ENCODE measurements at regions not wholly inside any gene's neighbourhood (a gene's known extent, or its start where the extent isn't known, plus 50 kb on each side); places are given as distances from the start of the nearest gene placed in this dataset.

DNA sequence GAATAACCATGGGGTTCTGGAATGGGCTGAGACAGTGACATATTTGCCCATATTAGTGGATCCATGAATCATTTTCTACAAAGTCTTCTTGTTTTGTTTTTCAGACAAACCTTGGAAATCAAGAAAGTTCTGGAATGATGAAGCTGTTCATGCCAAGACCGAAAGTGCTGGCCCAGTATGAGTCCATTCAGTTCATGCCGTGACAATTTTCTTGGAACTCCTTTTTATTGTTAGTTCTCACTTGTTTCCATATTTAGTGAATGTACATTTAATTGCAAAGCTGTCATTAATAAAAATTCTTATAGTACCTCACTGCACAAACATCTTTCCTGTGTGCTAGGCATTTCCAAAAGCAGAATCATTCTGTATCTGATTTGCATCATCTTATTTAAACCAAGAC, 100.6 kb upstream of the KCNJ15 start:
- ChIA-PET CTCF (interaction anchor here (0.9 kb wide), 1 partner anchor 199 kb away, joined by 3 read pairs; no protein-coding TSS in a partner anchor), POLR2A (ENCODE audit: unreplicated experiment) (no interaction called here)
- ATAC-seq (ENCODE audit: low read depth) = no peak
- H3K4me1 ChIP-seq (ENCODE audit: control insufficient read depth, insufficient read depth, low read length) = no peaks in the 10 kb centered on the region
- dilution Hi-C loops (cut with HindIII; ENCODE audit: low sequenced_read_pairs, unreplicated experiment) (no loop called here), intact Hi-C loops (cut with micrococcal nuclease) (no loop called here), in situ Hi-C loops (cut with MboI; ENCODE audit: low sequenced_read_pairs) (no loop called here)
- no peak overlapping the region for H3K14ac ChIP-seq (replicated peaks; ENCODE audit: low read depth, low read length)
- H3K4me2 ChIP-seq (ENCODE audit: low read depth, low read length) = no peak overlapping the region
- no peak overlapping the region for H4K5ac ChIP-seq (ENCODE audit: low read depth, low read length)
- no peak for DNase-seq
- peaks cover 18% of the 10 kb centered on the region for H3K27me3 ChIP-seq (ENCODE audit: control insufficient read depth, insufficient read depth, low read length)
- no peak overlapping the region for H3K27ac ChIP-seq (ENCODE audit: insufficient read depth, low read length)
- no peak overlapping the region for H3K4me3 ChIP-seq (ENCODE audit: insufficient read depth, low read depth, low read length)
- no TSS peak for BruUV-seq (replicated peaks)
- no peak overlapping the region for H2AK9ac ChIP-seq (replicated peaks; ENCODE audit: low read depth, low read length, poor library complexity)
- no peak overlapping the region for H2BK5ac ChIP-seq (ENCODE audit: low read depth, low read length, poor library complexity, severe bottlenecking)
- H2AK5ac ChIP-seq (ENCODE audit: low read depth, low read length) = no peak overlapping the region
- no peak overlapping the region for H3K9ac ChIP-seq (ENCODE audit: low read depth, low read length)
- TF ChIP-seq, protein P1, sequence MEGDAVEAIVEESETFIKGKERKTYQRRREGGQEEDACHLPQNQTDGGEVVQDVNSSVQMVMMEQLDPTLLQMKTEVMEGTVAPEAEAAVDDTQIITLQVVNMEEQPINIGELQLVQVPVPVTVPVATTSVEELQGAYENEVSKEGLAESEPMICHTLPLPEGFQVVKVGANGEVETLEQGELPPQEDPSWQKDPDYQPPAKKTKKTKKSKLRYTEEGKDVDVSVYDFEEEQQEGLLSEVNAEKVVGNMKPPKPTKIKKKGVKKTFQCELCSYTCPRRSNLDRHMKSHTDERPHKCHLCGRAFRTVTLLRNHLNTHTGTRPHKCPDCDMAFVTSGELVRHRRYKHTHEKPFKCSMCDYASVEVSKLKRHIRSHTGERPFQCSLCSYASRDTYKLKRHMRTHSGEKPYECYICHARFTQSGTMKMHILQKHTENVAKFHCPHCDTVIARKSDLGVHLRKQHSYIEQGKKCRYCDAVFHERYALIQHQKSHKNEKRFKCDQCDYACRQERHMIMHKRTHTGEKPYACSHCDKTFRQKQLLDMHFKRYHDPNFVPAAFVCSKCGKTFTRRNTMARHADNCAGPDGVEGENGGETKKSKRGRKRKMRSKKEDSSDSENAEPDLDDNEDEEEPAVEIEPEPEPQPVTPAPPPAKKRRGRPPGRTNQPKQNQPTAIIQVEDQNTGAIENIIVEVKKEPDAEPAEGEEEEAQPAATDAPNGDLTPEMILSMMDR (conservative IDR thresholded peaks at IDR 0.05; ENCODE audit: low read depth, low read length) = no peak
- TF ChIP-seq RAD21 (IDR thresholded peaks at IDR 0.05; ENCODE audit: low read length) = no peak
- TF ChIP-seq MXI1 (IDR thresholded peaks at IDR 0.05; ENCODE audit: borderline replicate concordance, low read depth, low read length) = no peak
- TF ChIP-seq MAFK (IDR thresholded peaks at IDR 0.05; ENCODE audit: low read depth, low read length) = no peak
- TF ChIP-seq, protein P2, sequence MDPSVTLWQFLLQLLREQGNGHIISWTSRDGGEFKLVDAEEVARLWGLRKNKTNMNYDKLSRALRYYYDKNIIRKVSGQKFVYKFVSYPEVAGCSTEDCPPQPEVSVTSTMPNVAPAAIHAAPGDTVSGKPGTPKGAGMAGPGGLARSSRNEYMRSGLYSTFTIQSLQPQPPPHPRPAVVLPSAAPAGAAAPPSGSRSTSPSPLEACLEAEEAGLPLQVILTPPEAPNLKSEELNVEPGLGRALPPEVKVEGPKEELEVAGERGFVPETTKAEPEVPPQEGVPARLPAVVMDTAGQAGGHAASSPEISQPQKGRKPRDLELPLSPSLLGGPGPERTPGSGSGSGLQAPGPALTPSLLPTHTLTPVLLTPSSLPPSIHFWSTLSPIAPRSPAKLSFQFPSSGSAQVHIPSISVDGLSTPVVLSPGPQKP (IDR thresholded peaks at IDR 0.05; ENCODE audit: borderline replicate concordance, low read depth, low read length) = no peak
- TF ChIP-seq RCOR1 (IDR thresholded peaks at IDR 0.05; ENCODE audit: insufficient replicate concordance, low read length) = no peak
- no peak for TF ChIP-seq SMC3 (IDR thresholded peaks at IDR 0.05; ENCODE audit: low read depth, low read length)
- TF ChIP-seq BHLHE40 (IDR thresholded peaks at IDR 0.05; ENCODE audit: low read depth, low read length) = no peak
- TF ChIP-seq, protein P3, sequence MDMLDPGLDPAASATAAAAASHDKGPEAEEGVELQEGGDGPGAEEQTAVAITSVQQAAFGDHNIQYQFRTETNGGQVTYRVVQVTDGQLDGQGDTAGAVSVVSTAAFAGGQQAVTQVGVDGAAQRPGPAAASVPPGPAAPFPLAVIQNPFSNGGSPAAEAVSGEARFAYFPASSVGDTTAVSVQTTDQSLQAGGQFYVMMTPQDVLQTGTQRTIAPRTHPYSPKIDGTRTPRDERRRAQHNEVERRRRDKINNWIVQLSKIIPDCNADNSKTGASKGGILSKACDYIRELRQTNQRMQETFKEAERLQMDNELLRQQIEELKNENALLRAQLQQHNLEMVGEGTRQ (IDR thresholded peaks at IDR 0.05; ENCODE audit: low read depth, low read length) = no peak
- no peak for TF ChIP-seq RFX5 (IDR thresholded peaks at IDR 0.05; ENCODE audit: low read depth, low read length)
- no peak for TF ChIP-seq NFE2L2 (IDR thresholded peaks at IDR 0.05; ENCODE audit: low read depth, low read length)
- no peak for TF ChIP-seq CEBPB (IDR thresholded peaks at IDR 0.05; ENCODE audit: low read depth, low read length)
- no peak for TF ChIP-seq CHD1 (IDR thresholded peaks at IDR 0.05; ENCODE audit: low read depth, low read length)
- TF ChIP-seq MAZ (IDR thresholded peaks at IDR 0.05; ENCODE audit: borderline replicate concordance, low read depth, low read length) = no peak
- no peak for TF ChIP-seq FOS (IDR thresholded peaks at IDR 0.05; ENCODE audit: low read depth, low read length)
- no peak for TF ChIP-seq POLR2A (IDR thresholded peaks at IDR 0.05; ENCODE audit: low read depth, low read length)
- no peak overlapping the region for H3K56ac ChIP-seq (ENCODE audit: extremely low read depth, insufficient read depth, low read length)
- no peaks in the 10 kb centered on the region for H3K9me1 ChIP-seq (ENCODE audit: insufficient read depth, low read length)
- WGBS, 2 experiments (ENCODE audit: extremely low coverage in 2 of 2, insufficient read length in 1 of 2) = no CpG with 5 or more reads among the region's 2 CpGs
- H3K4ac ChIP-seq (ENCODE audit: low read depth, low read length) = no peak overlapping the region
- H4K8ac ChIP-seq (ENCODE audit: low read depth in 2 of 2, low read length in 2 of 2) = no peak overlapping the region
- no peak overlapping the region for H2BK120ac ChIP-seq (ENCODE audit: low read depth, low read length)
- H3K9me3 ChIP-seq (ENCODE audit: control insufficient read depth, insufficient read depth, low read length) = no peaks in the 10 kb centered on the region
- no peak overlapping the region for H3K18ac ChIP-seq (ENCODE audit: low read depth, low read length)
- H4K91ac ChIP-seq (ENCODE audit: insufficient read depth, low read depth, low read length) = no peak overlapping the region
- no peak overlapping the region for H2AFZ ChIP-seq (replicated peaks; ENCODE audit: low read length, poor library complexity)
- no peaks in the 10 kb centered on the region for H3K79me1 ChIP-seq (ENCODE audit: low read depth in 1 of 2, low read length in 2 of 2)
- H4K20me1 ChIP-seq (ENCODE audit: insufficient read depth, low read length) = no peaks in the 10 kb centered on the region
- no peak overlapping the region for H3K23ac ChIP-seq (ENCODE audit: low read depth, low read length)
- H3K36me3 ChIP-seq (ENCODE audit: control insufficient read depth, insufficient read depth, low read length) = no peaks in the 10 kb centered on the region
- no peak overlapping the region for H2BK20ac ChIP-seq (ENCODE audit: low read depth, low read length)
- no peak overlapping the region for H2BK15ac ChIP-seq (ENCODE audit: low read depth, low read length)

Measured in IMR-90 (cell line).